Loucy (cell line): ENCODE measurements at regions not wholly inside any gene's neighbourhood (a gene's known extent, or its start where the extent isn't known, plus 50 kb on each side); places are given as distances from the start of the nearest gene placed in this dataset.

Experiments
- H2AFZ ChIP-seq: fragments of 200-600 bp; sonication (generic); 2 replicates; pipeline ENCODE4 v1.6.0; 2016; ENCODE audit warnings: antibody characterized with exemption, mild to moderate bottlenecking, low read length, moderate library complexity
- H3F3A ChIP-seq: fragments of 200-600 bp; 2 replicates; pipeline ENCODE4 v1.6.0; 2016; ENCODE audit warnings: antibody characterized with exemption, low read depth, mild to moderate bottlenecking
- H3K27me3 ChIP-seq: fragments of 200-600 bp; sonication (generic); 2 replicates; pipeline ENCODE4 v1.6.1; 2014; ENCODE audit warnings: low read length, mild to moderate bottlenecking; ENCODE audit not compliant: insufficient read depth, poor library complexity, severe bottlenecking
- H3K36me3 ChIP-seq: fragments of 200-600 bp; sonication (generic); 2 replicates; pipeline ENCODE4 v1.6.1; 2016; ENCODE audit warnings: low read length; ENCODE audit not compliant: insufficient read depth
- H3K4me1 ChIP-seq: fragments of 200-600 bp; sonication (generic); 2 replicates; pipeline ENCODE4 v1.5.1; 2014; ENCODE audit warnings: low read length, mild to moderate bottlenecking; ENCODE audit not compliant: insufficient read depth, poor library complexity, severe bottlenecking
- H3K4me2 ChIP-seq: fragments of 200-600 bp; sonication (generic); 2 replicates; pipeline ENCODE4 v1.6.0; 2014; ENCODE audit warnings: antibody characterized with exemption, low read length, low read depth, mild to moderate bottlenecking; ENCODE audit not compliant: poor library complexity, severe bottlenecking
- H3K4me3 ChIP-seq: fragments of 200-600 bp; sonication (generic); 2 replicates; pipeline ENCODE4 v1.5.1; 2014; ENCODE audit warnings: low read length, mild to moderate bottlenecking, mixed read lengths; ENCODE audit not compliant: poor library complexity, severe bottlenecking
- H3K79me2 ChIP-seq: fragments of 200-600 bp; sonication (generic); 2 replicates; pipeline ENCODE4 v1.6.1; 2014; ENCODE audit warnings: low read length; ENCODE audit not compliant: insufficient read depth
- H3K9ac ChIP-seq: fragments of 200-600 bp; sonication (generic); 2 replicates; pipeline ENCODE4 v1.6.0; 2014; ENCODE audit warnings: mild to moderate bottlenecking, low read depth, low read length, moderate library complexity; ENCODE audit not compliant: poor library complexity, severe bottlenecking
- H3K9me2 ChIP-seq: fragments of 200-600 bp; sonication (generic); replicated peaks from 2 replicates; pipeline ENCODE4 v1.6.1; 2016; ENCODE audit warnings: low read depth, low read length, mixed read lengths
- H3K9me3 ChIP-seq: fragments of 200-600 bp; sonication (generic); 2 replicates; pipeline ENCODE4 v1.6.1; 2014; ENCODE audit warnings: mild to moderate bottlenecking, antibody characterized with exemption, low read length, low read depth; ENCODE audit not compliant: insufficient read depth
- H4K20me1 ChIP-seq: fragments of 200-600 bp; sonication (generic); 2 replicates; pipeline ENCODE4 v1.6.0; 2014; ENCODE audit warnings: antibody characterized with exemption, low read length, mild to moderate bottlenecking; ENCODE audit not compliant: insufficient read depth, poor library complexity, severe bottlenecking
- EZH2phosphoT487 ChIP-seq: fragments of 200-600 bp; IDR thresholded peaks from 2 replicates; pipeline ENCODE4 v1.6.1; 2018; ENCODE audit warnings: antibody characterized with exemption, mild to moderate bottlenecking, moderate library complexity, borderline replicate concordance
- TF ChIP-seq, protein P1 (sequence below): fragments of 200-600 bp; sonication (generic); conservative IDR thresholded peaks from 2 replicates; pipeline ENCODE4 v1.5.1; 2014; ENCODE audit warnings: mild to moderate bottlenecking, antibody characterized with exemption, low read length

DNA sequence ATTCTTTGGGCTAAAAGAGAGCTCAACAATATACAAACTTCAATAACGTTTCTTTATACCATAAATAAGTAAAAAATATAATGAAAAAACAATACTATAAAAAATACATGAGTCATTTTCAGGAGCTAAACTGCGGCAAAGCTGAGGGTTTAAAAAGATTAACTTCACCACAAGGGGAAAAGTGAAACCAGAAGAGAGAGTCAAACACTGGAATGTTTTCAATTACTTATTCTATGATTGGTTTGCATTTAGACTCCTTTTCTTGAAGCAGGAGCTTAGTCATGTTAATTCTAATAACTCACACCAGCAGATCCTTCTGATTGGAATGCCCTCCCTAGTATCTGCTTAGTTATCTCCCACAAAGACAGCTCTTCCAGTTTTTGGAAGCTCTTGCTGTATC is 627.3 kb downstream of the UTRN start:
- H3K9me2 ChIP-seq: no peaks in the 10 kb centered on the region
- no peaks in the 10 kb centered on the region for H3F3A ChIP-seq
- no peaks in the 10 kb centered on the region for H3K9me3 ChIP-seq
- no peaks in the 10 kb centered on the region for H3K36me3 ChIP-seq
- H3K9ac ChIP-seq: no peak overlapping the region
- no peaks in the 10 kb centered on the region for H4K20me1 ChIP-seq
- no peaks in the 10 kb centered on the region for H3K27me3 ChIP-seq
- TF ChIP-seq EZH2phosphoT487: no peak
- TF ChIP-seq, protein P1, sequence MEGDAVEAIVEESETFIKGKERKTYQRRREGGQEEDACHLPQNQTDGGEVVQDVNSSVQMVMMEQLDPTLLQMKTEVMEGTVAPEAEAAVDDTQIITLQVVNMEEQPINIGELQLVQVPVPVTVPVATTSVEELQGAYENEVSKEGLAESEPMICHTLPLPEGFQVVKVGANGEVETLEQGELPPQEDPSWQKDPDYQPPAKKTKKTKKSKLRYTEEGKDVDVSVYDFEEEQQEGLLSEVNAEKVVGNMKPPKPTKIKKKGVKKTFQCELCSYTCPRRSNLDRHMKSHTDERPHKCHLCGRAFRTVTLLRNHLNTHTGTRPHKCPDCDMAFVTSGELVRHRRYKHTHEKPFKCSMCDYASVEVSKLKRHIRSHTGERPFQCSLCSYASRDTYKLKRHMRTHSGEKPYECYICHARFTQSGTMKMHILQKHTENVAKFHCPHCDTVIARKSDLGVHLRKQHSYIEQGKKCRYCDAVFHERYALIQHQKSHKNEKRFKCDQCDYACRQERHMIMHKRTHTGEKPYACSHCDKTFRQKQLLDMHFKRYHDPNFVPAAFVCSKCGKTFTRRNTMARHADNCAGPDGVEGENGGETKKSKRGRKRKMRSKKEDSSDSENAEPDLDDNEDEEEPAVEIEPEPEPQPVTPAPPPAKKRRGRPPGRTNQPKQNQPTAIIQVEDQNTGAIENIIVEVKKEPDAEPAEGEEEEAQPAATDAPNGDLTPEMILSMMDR: no peak
- no peak overlapping the region for H3K4me3 ChIP-seq
- peak overlapping the region; percentile 20 for H3K4me2 ChIP-seq
- peak overlapping the region; percentile 41 for H2AFZ ChIP-seq
- H3K79me2 ChIP-seq: no peaks in the 10 kb centered on the region
- H3K4me1 ChIP-seq: no peaks in the 10 kb centered on the region

DNA sequence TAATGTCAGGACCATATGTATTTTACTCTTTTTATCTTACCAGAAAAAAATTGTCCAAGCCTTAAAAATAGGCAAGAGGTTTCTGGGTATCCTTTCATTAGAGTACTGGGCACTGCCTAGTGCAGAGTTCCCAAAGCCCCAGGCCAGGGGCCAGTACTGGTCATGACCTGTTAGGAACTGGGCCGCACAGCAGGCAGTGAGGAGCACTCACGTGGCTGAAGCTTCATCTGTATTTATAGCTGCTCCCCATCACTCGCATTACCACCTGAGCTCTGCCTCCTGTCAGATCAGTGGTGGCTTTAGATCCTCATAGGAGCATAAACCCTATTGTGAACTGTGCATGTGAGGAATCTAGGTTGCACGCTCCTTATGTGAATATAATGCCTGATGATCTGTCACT is 632.9 kb downstream of the UTRN start:
- no peak overlapping the region for H3K4me2 ChIP-seq
- no peaks in the 10 kb centered on the region for H3K36me3 ChIP-seq
- no peak overlapping the region for H2AFZ ChIP-seq
- H3K9ac ChIP-seq: no peak overlapping the region
- H3K79me2 ChIP-seq: no peaks in the 10 kb centered on the region
- no peaks in the 10 kb centered on the region for H3K27me3 ChIP-seq
- no peaks in the 10 kb centered on the region for H4K20me1 ChIP-seq
- H3K9me3 ChIP-seq: no peaks in the 10 kb centered on the region
- H3K4me3 ChIP-seq: no peak overlapping the region
- H3K9me2 ChIP-seq: no peaks in the 10 kb centered on the region
- peaks cover 2% of the 10 kb centered on the region; the same call in 1 of the 2 replicates for H3F3A ChIP-seq
- H3K4me1 ChIP-seq: peaks cover 7% of the 10 kb centered on the region
- TF ChIP-seq, protein P1: no peak
- no peak for TF ChIP-seq EZH2phosphoT487

DNA sequence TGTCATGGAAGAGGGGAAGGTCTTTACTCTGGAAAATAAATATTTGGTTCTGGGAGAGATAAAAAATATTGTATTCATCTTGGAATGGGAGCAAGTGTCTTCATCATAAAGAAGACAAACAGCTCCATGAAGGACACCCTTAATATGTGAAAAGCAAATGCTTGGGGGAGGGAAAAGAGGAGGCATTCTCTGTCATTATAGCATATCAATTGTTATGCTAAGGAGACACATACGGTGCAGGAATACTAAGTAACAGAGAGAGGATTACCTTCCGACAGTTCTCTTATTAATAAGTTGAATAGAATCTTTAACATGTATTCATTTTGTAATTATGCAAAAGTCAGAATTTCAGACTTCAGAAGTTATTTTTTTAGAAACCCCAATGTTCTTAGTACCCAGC is 634.4 kb downstream of the UTRN start:
- H2AFZ ChIP-seq: no peak overlapping the region
- no peak overlapping the region for H3K9ac ChIP-seq
- peaks cover 2% of the 10 kb centered on the region; the same call in 1 of the 2 replicates for H3F3A ChIP-seq
- no peaks in the 10 kb centered on the region for H3K36me3 ChIP-seq
- H3K27me3 ChIP-seq: no peaks in the 10 kb centered on the region
- no peaks in the 10 kb centered on the region for H3K9me3 ChIP-seq
- TF ChIP-seq, protein P1: no peak
- no peak for TF ChIP-seq EZH2phosphoT487
- peaks cover 7% of the 10 kb centered on the region for H3K4me1 ChIP-seq
- H4K20me1 ChIP-seq: no peaks in the 10 kb centered on the region
- no peaks in the 10 kb centered on the region for H3K79me2 ChIP-seq
- no peaks in the 10 kb centered on the region for H3K9me2 ChIP-seq
- no peak overlapping the region for H3K4me3 ChIP-seq
- no peak overlapping the region for H3K4me2 ChIP-seq
